Right lobe of liver (tissue), 6 donors: ENCODE measurements at regions not wholly inside any gene's neighbourhood (a gene's known extent, or its start where the extent isn't known, plus 50 kb on each side); places are given as distances from the start of the nearest gene placed in this dataset.

ENCODE experiments used
- ATAC-seq, 4 donors: fragments of 200-7000 bp; cut with Tn5 transposase; one replicate each; pipeline ENCODE4 v1.9.1; 2020; ENCODE audit warnings: mild to moderate bottlenecking in 4 of 4, moderate library complexity in 4 of 4
- DNase-seq, 3 donors: peaks; one replicate each; pipeline ENCODE4 v3.0.0-alpha.2; 2020
- H3K27ac ChIP-seq, 3 donors: fragments of 200-600 bp; one replicate each; pipeline ENCODE4 v1.8.0; 2022
- H3K27me3 ChIP-seq, 2 donors: fragments of 200-600 bp; one replicate each; pipeline ENCODE4 v1.8.0; 2022
- H3K36me3 ChIP-seq, 4 donors: fragments of 200-600 bp; sonication (generic) in 1 of 4; one replicate each; pipeline versions ENCODE4 v1.5.1 to v1.8.0; 2017 to 2022; ENCODE audit warnings: control low read depth in 1 of 4
- H3K4me1 ChIP-seq, 4 donors: fragments of 200-600 bp; sonication (generic) in 1 of 4; one replicate each; pipeline versions ENCODE4 v1.5.1 to v1.8.0; 2017 to 2022; ENCODE audit warnings: control low read depth in 1 of 4
- H3K4me3 ChIP-seq, 3 donors: fragments of 200-600 bp; one replicate each; pipeline ENCODE4 v1.8.0; 2022
- H3K9me3 ChIP-seq, 4 donors: fragments of 200-600 bp; sonication (generic) in 1 of 4; one replicate each; pipeline versions ENCODE4 v1.5.1 to v1.8.0; 2017 to 2022; ENCODE audit warnings: control low read depth in 1 of 4
- POLR2A ChIP-seq: fragments of 450-650 bp; IDR thresholded peaks from one replicate; pipeline ENCODE4 v1.6.1; 2017; ENCODE audit warnings: antibody characterized with exemption, mild to moderate bottlenecking
- WGBS: methylation state at CpG from one replicate; pipeline ENCODE4 v1.1.6; 2018; ENCODE audit warnings: low coverage, low lambda C conversion rate; ENCODE audit not compliant: insufficient coverage; ENCODE audit errors: missing lambda C conversion rate; 5-methylcytosine and 5-hydroxymethylcytosine counted together
- intact Hi-C, 2 donors: fragments of 100-400 bp; cut with DNase I; formaldehyde crosslinking; loops; one replicate each; pipeline versions ENCODE4 v1.11.2 to v1.14.1; 2022
- TF ChIP-seq, protein P1 (sequence below), 4 donors: fragments of 200-600 bp in 3 of 4; fragments of 450-650 bp in 1 of 4; IDR thresholded peaks; one replicate each; pipeline versions ENCODE4 v1.5.1 to v1.8.0; 2016 to 2022; ENCODE audit warnings: antibody characterized with exemption in 4 of 4, mild to moderate bottlenecking in 2 of 4
- donor health status: DM: no; HTN: yes; CAD: no.
- donor health status: DM: no; HTN: no; CAD: no.
- donor health status: DM: no; HTN: no; CAD: no.
- donor health status: DM: no; HTN: yes; CAD: no.
- donor health status: DM: no; HTN: yes; CAD: no.

DNA sequence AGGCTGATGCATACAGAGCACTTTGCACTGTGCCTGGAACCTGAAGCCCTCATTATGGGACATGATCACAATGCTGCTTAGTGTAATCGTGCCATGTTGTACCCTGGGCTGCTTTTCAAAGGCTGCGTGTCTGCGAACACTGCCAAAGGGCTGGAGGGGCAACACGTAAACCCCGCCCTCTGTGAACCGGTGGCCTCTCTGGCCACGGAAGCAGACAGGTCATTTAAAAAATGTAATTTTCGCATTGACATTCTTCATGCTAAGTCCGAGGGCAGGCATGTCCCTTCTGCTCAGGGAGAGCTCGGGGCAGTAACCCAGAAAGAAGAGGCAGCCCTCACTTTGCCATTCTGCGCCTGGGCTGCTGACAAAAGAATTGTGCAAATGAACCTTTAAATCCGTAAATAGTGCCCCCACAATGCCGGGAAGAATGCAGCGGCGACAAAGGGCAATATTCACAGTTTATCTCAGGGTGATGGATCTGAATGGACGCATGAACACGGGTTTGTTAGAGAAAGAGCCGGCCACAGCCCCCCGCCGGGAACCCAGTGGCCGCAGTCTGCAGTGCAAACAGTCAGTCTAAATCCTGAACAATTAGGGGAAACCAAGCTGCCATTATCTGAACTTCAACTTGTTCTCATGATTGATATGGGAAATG lies 226.1 kb downstream of the MYCN start:
- DNase-seq (no peak), ATAC-seq (no peak)
- H3K36me3 ChIP-seq = no peaks in the 10 kb centered on the region
- intact Hi-C loops = no loop called here
- TF ChIP-seq, protein P1, sequence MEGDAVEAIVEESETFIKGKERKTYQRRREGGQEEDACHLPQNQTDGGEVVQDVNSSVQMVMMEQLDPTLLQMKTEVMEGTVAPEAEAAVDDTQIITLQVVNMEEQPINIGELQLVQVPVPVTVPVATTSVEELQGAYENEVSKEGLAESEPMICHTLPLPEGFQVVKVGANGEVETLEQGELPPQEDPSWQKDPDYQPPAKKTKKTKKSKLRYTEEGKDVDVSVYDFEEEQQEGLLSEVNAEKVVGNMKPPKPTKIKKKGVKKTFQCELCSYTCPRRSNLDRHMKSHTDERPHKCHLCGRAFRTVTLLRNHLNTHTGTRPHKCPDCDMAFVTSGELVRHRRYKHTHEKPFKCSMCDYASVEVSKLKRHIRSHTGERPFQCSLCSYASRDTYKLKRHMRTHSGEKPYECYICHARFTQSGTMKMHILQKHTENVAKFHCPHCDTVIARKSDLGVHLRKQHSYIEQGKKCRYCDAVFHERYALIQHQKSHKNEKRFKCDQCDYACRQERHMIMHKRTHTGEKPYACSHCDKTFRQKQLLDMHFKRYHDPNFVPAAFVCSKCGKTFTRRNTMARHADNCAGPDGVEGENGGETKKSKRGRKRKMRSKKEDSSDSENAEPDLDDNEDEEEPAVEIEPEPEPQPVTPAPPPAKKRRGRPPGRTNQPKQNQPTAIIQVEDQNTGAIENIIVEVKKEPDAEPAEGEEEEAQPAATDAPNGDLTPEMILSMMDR (IDR thresholded peaks at IDR 0.05) = no peak
- no peak for TF ChIP-seq POLR2A
- H3K27me3 ChIP-seq = peaks cover 0 to 6% of the 10 kb centered on the region in 2 donors
- H3K9me3 ChIP-seq = no peaks in the 10 kb centered on the region
- no peak overlapping the region for H3K27ac ChIP-seq
- no peaks in the 10 kb centered on the region for H3K4me1 ChIP-seq
- H3K4me3 ChIP-seq = no peak overlapping the region
- 44% methylated on average over 21 of the region's 21 CpGs for WGBS

- intact Hi-C loops = no loop called here
- 59% methylated on average over 6 of the region's 9 CpGs for WGBS
- Histone ChIP-seq H3K4me3 (no peak overlapping the region), H3K4me1 (no peaks in the 10 kb centered on the region), H3K9me3 (no peaks in the 10 kb centered on the region), H3K27me3 (peaks cover 0 to 6% of the 10 kb centered on the region in 2 donors), H3K36me3 (no peaks in the 10 kb centered on the region), H3K27ac (no peak overlapping the region)
- DNase-seq = no peak
- no peak for ATAC-seq
- TF ChIP-seq POLR2A = no peak
- TF ChIP-seq, protein P1 (IDR thresholded peaks at IDR 0.05) = no peak
These were observed 225.4 kb downstream of the MYCN start for GRCh38 chr2:16165518-16166326.

DNA sequence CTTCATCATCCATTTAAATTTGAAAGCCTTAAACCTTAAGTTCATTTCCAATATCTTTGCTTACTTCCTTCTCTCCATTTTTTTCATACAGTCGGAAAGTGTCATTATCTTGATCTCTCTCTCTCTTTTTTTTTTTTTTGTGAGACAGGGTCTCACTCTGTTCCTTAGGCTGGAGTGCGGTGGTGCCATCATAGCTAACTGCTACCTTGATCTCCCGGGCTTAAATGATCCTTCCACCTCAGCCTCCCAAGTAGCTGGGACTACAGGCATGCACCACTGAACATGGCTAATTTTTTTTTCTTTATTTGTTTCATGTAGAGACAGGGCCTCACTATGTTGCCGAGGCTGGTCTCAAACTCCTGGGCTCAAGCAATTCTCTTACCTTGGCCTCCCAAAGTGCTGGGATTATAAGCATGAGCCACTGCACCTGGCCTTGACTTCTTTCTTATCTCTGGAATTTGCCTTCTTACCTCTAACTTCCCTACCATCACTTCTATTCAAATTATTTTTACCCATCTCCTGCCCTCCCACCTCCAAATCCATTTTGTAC lies 222.2 kb downstream of the MYCN start:
- TF ChIP-seq POLR2A = no peak
- TF ChIP-seq, protein P1 (IDR thresholded peaks at IDR 0.05) = no peak
- no peak overlapping the region for H3K27ac ChIP-seq
- H3K36me3 ChIP-seq = no peaks in the 10 kb centered on the region
- intact Hi-C loops = no loop called here
- H3K4me3 ChIP-seq = no peak overlapping the region
- DNase-seq = no peak
- H3K9me3 ChIP-seq = no peaks in the 10 kb centered on the region
- 61% methylated on average over 4 of the region's 4 CpGs for WGBS
- no peaks in the 10 kb centered on the region for H3K4me1 ChIP-seq
- H3K27me3 ChIP-seq = peaks cover 0 to 6% of the 10 kb centered on the region in 2 donors
- no peak for ATAC-seq

DNA sequence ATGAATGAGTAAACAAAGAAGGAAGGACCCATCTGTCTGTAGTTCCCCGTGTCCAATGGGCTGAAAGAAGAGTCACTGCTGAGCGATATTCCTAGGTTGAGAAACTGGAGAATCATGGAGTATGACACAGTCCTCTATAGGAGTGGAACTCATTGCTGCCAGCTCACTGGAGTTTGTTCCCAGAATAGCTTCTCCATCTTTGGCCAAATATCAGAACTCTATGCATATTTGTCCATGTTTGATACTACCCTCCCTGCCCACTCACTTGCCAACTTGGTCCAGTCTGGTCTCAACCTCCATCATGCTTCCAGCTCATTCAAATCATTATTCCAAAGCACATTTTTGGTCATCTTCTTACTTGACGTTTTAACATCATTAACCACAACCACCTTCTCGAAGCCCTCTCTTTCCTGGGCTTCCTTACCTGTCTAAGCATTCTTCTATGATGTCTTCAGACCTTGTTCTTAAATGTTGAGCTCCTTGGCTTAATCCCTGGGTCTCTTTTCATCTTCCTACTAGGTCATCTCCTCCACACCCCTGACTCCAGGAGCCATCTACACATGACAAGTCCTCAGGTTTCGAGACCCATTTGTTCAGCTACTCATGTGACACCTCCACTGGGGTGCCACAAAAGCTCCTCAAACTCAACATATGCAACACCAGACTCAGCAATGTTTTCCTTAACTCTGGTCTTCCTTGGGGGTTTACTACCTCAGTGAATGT lies 221.6 kb downstream of the MYCN start:
- no peak overlapping the region for H3K27ac ChIP-seq
- TF ChIP-seq POLR2A = no peak
- TF ChIP-seq, protein P1 (IDR thresholded peaks at IDR 0.05) = no peak
- no peak overlapping the region for H3K4me3 ChIP-seq
- no peaks in the 10 kb centered on the region for H3K4me1 ChIP-seq
- DNase-seq (no peak), ATAC-seq (no peak)
- WGBS = 85% methylated on average over 5 of the region's 5 CpGs
- peaks cover 0 to 6% of the 10 kb centered on the region in 2 donors for H3K27me3 ChIP-seq
- H3K9me3 ChIP-seq = no peaks in the 10 kb centered on the region
- no peaks in the 10 kb centered on the region for H3K36me3 ChIP-seq
- intact Hi-C loops = no loop called here
